Thyroid gland (tissue), 4 donors: ENCODE measurements at regions not wholly inside any gene's neighbourhood (a gene's known extent, or its start where the extent isn't known, plus 50 kb on each side); places are given as distances from the start of the nearest gene placed in this dataset.

ENCODE experiments used
- DNase-seq, 2 donors: peaks; one replicate each; pipeline ENCODE4 v3.0.0-alpha.2; 2019
- H3K27ac ChIP-seq, 3 donors: fragments of 200-600 bp; sonication (generic); 1 replicate in 2 of 3; 2 replicates in 1 of 3; pipeline ENCODE4 v1.5.1; 2016 to 2019; ENCODE audit warnings: mild to moderate bottlenecking in 1 of 3, moderate library complexity in 1 of 3
- H3K27me3 ChIP-seq: fragments of 200-600 bp; sonication (generic); one replicate; pipeline ENCODE4 v1.5.1; 2019
- H3K36me3 ChIP-seq, 2 donors: fragments of 200-600 bp; sonication (generic); one replicate each; pipeline ENCODE4 v1.5.1; 2016 to 2019
- H3K4me1 ChIP-seq, 2 donors: fragments of 200-600 bp; sonication (generic); one replicate each; pipeline ENCODE4 v1.5.1; 2017 to 2019
- H3K4me3 ChIP-seq, 3 donors: fragments of 200-600 bp; sonication (generic); replicated peaks in 1 of 3; 1 replicate in 2 of 3; 2 replicates in 1 of 3; pipeline ENCODE4 v1.5.1; 2016; ENCODE audit warnings: mild to moderate bottlenecking in 1 of 3
- H3K9me3 ChIP-seq: fragments of 200-600 bp; sonication (generic); one replicate; pipeline ENCODE4 v1.5.1; 2017
- POLR2A ChIP-seq, 2 donors: fragments of 450-650 bp; IDR thresholded peaks; one replicate each; pipeline ENCODE4 v1.6.1; 2017; ENCODE audit warnings: antibody characterized with exemption in 2 of 2, mild to moderate bottlenecking in 2 of 2, moderate library complexity in 1 of 2
- WGBS, 2 donors: methylation state at CpG; one replicate each; pipeline ENCODE4 v1.1.5; 2017; 5-methylcytosine and 5-hydroxymethylcytosine counted together
- intact Hi-C: fragments of 100-400 bp; cut with DNase I; formaldehyde crosslinking; loops from one replicate; pipeline ENCODE4 v1.15.1; 2023
- TF ChIP-seq, protein P1 (sequence below), 6 experiments: fragments of 200-600 bp in 3 of 6; fragments of 450-650 bp in 3 of 6; sonication (generic) in 3 of 6; IDR thresholded peaks; one replicate each; pipeline ENCODE4 v1.5.1; 2016 to 2019; ENCODE audit warnings: antibody characterized with exemption in 6 of 6, mild to moderate bottlenecking in 2 of 6, inconsistent platforms in 1 of 6, moderate library complexity in 1 of 6

DNA sequence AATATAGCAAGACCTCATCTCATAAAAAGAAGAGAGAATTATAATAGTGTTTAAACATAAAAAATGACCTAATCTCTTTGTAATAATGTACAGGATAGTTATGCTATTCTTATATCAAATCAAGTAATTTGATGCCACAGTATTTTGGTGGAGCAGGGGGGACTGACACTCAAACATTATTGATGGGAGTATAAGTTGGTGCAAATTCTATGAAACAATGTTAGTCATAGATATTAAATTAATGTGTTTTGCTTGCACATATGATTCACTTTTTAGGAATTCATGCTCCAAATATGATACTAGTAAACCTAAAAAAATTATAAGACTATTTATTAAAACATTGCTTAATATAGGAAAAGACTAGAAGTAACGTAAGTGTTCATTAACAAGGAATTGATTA is 256.1 kb upstream of the SYT4 start:
- no peak overlapping the region for H3K27ac ChIP-seq
- intact Hi-C loops = no loop called here
- H3K4me3 ChIP-seq = no peak overlapping the region
- no peaks in the 10 kb centered on the region for H3K4me1 ChIP-seq
- WGBS, 2 donors = 89 to 97% methylated on average over 1 of the region's 1 CpG
- H3K36me3 ChIP-seq = no peaks in the 10 kb centered on the region
- H3K9me3 ChIP-seq = no peaks in the 10 kb centered on the region
- no peaks in the 10 kb centered on the region for H3K27me3 ChIP-seq
- no peak for TF ChIP-seq POLR2A (IDR thresholded peaks at IDR 0.05)
- TF ChIP-seq, protein P1, sequence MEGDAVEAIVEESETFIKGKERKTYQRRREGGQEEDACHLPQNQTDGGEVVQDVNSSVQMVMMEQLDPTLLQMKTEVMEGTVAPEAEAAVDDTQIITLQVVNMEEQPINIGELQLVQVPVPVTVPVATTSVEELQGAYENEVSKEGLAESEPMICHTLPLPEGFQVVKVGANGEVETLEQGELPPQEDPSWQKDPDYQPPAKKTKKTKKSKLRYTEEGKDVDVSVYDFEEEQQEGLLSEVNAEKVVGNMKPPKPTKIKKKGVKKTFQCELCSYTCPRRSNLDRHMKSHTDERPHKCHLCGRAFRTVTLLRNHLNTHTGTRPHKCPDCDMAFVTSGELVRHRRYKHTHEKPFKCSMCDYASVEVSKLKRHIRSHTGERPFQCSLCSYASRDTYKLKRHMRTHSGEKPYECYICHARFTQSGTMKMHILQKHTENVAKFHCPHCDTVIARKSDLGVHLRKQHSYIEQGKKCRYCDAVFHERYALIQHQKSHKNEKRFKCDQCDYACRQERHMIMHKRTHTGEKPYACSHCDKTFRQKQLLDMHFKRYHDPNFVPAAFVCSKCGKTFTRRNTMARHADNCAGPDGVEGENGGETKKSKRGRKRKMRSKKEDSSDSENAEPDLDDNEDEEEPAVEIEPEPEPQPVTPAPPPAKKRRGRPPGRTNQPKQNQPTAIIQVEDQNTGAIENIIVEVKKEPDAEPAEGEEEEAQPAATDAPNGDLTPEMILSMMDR (IDR thresholded peaks at IDR 0.05) = no peak
- no peak for DNase-seq

- no peak overlapping the region for H3K4me3 ChIP-seq
- DNase-seq = no peak
- no peaks in the 10 kb centered on the region for H3K27me3 ChIP-seq
- H3K9me3 ChIP-seq = no peaks in the 10 kb centered on the region
- no peaks in the 10 kb centered on the region for H3K4me1 ChIP-seq
- intact Hi-C loops = no loop called here
- WGBS, 2 donors = 34 to 40% methylated on average over 2 of the region's 2 CpGs
- no peaks in the 10 kb centered on the region for H3K36me3 ChIP-seq
- no peak for TF ChIP-seq POLR2A (IDR thresholded peaks at IDR 0.05)
- TF ChIP-seq, protein P1 (IDR thresholded peaks at IDR 0.05) = no peak
- no peak overlapping the region for H3K27ac ChIP-seq
Measured at GRCh38 chr18:43534511-43534910, 257.2 kb upstream of the SYT4 start.

DNA sequence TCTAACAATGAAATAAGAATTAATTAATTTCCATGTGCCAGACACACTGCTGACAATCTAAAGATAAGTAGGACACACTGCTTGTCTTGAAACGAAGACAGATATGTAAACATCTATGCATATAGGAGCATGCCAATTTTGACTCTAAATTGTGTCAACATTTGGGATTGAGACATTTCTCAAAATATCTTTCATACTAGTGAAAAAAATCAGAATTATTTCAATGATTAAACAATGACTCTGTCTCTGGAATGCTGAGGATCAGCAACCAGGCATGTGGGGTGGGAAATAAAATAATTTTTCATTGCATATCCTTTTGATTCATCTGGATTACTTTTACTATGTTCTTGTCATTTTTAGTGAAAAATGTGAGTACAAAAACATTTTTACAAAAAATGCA is 262.6 kb upstream of the SYT4 start:
- 71 to 73% methylated on average over 1 of the region's 1 CpG for WGBS, 2 donors
- TF ChIP-seq POLR2A (IDR thresholded peaks at IDR 0.05) = no peak
- TF ChIP-seq, protein P1 (IDR thresholded peaks at IDR 0.05) = no peak
- Histone ChIP-seq H3K27ac (no peak overlapping the region), H3K9me3 (no peaks in the 10 kb centered on the region), H3K4me1 (no peaks in the 10 kb centered on the region), H3K36me3 (no peaks in the 10 kb centered on the region), H3K27me3 (no peaks in the 10 kb centered on the region), H3K4me3 (no peak overlapping the region)
- intact Hi-C loops = no loop called here
- no peak for DNase-seq

- Histone ChIP-seq H3K9me3 (no peaks in the 10 kb centered on the region), H3K27ac (no peak overlapping the region), H3K4me1 (no peaks in the 10 kb centered on the region), H3K36me3 (no peaks in the 10 kb centered on the region), H3K27me3 (no peaks in the 10 kb centered on the region), H3K4me3 (no peak overlapping the region)
- WGBS, 2 donors = 82 to 88% methylated on average over 6 of the region's 6 CpGs
- DNase-seq = no peak
- intact Hi-C loops = no loop called here
- TF ChIP-seq POLR2A (IDR thresholded peaks at IDR 0.05) = no peak
- TF ChIP-seq, protein P1 (IDR thresholded peaks at IDR 0.05) = no peak
Measured at GRCh38 chr18:43542016-43542415, 264.7 kb upstream of the SYT4 start.

DNA sequence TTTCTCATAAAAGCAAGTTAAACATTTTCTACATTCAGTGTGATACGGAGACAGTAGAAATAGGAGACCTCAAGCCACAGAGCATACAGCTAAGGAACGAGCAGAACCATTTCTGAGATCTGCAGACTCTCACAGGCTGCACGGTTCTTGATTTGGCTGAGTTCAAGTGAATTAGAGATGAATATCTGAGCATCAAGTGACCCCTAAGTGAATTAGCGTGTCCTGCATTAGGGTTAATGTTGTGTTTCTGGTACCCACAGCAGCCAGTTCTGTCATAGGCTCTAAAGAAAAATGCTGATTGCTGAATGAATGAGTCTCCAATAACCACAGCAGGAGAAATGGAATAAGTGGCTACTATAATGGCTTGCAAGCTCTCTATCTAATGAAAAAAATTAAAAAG is 265.9 kb upstream of the SYT4 start:
- WGBS, 2 donors = 77 to 82% methylated on average over 4 of the region's 4 CpGs
- intact Hi-C loops = no loop called here
- Histone ChIP-seq H3K4me1 (no peaks in the 10 kb centered on the region), H3K4me3 (no peak overlapping the region), H3K36me3 (no peaks in the 10 kb centered on the region), H3K9me3 (no peaks in the 10 kb centered on the region), H3K27ac (no peak overlapping the region), H3K27me3 (no peaks in the 10 kb centered on the region)
- no peak for DNase-seq
- TF ChIP-seq POLR2A (IDR thresholded peaks at IDR 0.05) = no peak
- TF ChIP-seq, protein P1 (IDR thresholded peaks at IDR 0.05) = no peak
